Prostate gland (tissue), 2 donors: ENCODE measurements at regions not wholly inside any gene's neighbourhood (a gene's known extent, or its start where the extent isn't known, plus 50 kb on each side); places are given as distances from the start of the nearest gene placed in this dataset.

Experiments
- DNase-seq: peaks from one replicate; pipeline ENCODE4 v3.0.0-alpha.2; 2019; ENCODE audit warnings: low spot score
- H3K27ac ChIP-seq, 2 donors: fragments of 200-600 bp; sonication (generic); 2 replicates each; pipeline ENCODE4 v1.5.1; 2017 to 2019
- H3K27me3 ChIP-seq: fragments of 200-600 bp; sonication (generic); replicated peaks from 2 replicates; pipeline ENCODE4 v1.5.1; 2019; ENCODE audit not compliant: insufficient read depth
- H3K36me3 ChIP-seq, 2 donors: fragments of 200-600 bp; sonication (generic); 1 replicate in 1 of 2; 2 replicates in 1 of 2; pipeline versions ENCODE4 v1.5.1 to v1.8.1; 2017 to 2019
- H3K4me1 ChIP-seq: fragments of 200-600 bp; sonication (generic); replicated peaks from 2 replicates; pipeline ENCODE4 v1.5.1; 2019
- H3K4me3 ChIP-seq, 2 donors: fragments of 200-600 bp; sonication (generic); 2 replicates each; pipeline ENCODE4 v1.5.1; 2017 to 2019
- H3K9me3 ChIP-seq: fragments of 200-600 bp; sonication (generic); 2 replicates; pipeline ENCODE4 v1.5.1; 2017
- POLR2A ChIP-seq: fragments of 450-650 bp; IDR thresholded peaks from one replicate; pipeline ENCODE4 v1.6.1; 2016; ENCODE audit warnings: antibody characterized with exemption, mild to moderate bottlenecking
- POLR2AphosphoS5 ChIP-seq: sonication (generic); formaldehyde crosslinking; IDR thresholded peaks from one replicate; pipeline ENCODE4 v1.6.1; 2017; ENCODE audit warnings: antibody characterized with exemption
- WGBS: methylation state at CpG from one replicate; pipeline ENCODE4 v1.1.5; 2018; 5-methylcytosine and 5-hydroxymethylcytosine counted together
- intact Hi-C: fragments of 100-400 bp; cut with DNase I; formaldehyde crosslinking; loops from one replicate; pipeline ENCODE4 v1.14.2; 2022
- TF ChIP-seq, protein P1 (sequence below), 4 experiments: fragments of 200-600 bp in 2 of 4; fragments of 450-650 bp in 2 of 4; sonication (generic) in 2 of 4; IDR thresholded peaks; 1 replicate in 3 of 4; 2 replicates in 1 of 4; pipeline ENCODE4 v1.5.1; 2016 to 2019; ENCODE audit warnings: antibody characterized with exemption in 4 of 4, mild to moderate bottlenecking in 2 of 4, moderate library complexity in 2 of 4

DNA sequence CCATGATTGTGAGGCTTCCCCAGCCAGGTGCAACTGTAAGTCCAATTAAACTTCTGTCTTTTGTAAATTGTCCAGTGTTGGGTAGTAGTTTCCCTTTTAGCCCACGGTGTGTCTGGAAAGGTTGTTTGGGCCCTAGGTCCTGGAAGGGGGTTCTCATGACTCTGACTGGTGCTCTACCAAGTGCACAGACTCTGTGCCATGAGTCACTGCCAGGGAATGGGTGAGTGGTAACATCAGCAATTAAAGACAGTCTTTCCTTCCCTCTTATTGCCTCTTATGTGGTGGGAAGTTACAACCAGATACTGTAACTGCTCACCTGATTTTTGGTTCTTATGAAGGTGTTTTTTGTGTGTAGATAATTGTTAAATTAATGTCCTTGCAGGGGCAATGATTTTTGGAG is 141.2 kb downstream of the PRDM9 start:
- no peaks in the 10 kb centered on the region for H3K36me3 ChIP-seq
- no peak overlapping the region for H3K4me3 ChIP-seq
- 82% methylated on average over 1 of the region's 1 CpG for WGBS
- H3K4me1 ChIP-seq = no peaks in the 10 kb centered on the region
- no peaks in the 10 kb centered on the region for H3K9me3 ChIP-seq
- no peak for TF ChIP-seq POLR2A
- no peak for DNase-seq
- H3K27me3 ChIP-seq = no peaks in the 10 kb centered on the region
- H3K27ac ChIP-seq = no peak overlapping the region
- intact Hi-C loops = no loop called here

DNA sequence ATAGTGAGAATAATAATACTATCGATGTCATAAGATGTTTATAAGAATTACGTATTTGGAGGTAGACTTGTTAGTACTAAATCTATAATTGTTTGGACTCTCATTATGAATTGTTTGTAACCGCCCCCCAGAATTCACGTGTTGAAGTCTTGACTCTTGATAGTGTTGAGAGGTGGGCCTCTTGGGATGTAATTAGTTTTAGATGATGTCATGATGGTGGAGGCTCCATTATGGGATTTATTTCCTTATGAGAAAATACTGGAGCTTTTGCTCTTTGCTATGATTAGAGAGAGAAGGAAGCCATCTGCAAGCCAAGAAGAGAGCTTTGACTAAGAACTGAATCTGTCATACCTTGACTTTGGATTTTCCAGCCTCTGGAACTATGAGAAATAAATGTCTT is 142.2 kb downstream of the PRDM9 start:
- no peak overlapping the region for H3K4me3 ChIP-seq
- intact Hi-C loops = no loop called here
- no peaks in the 10 kb centered on the region for H3K4me1 ChIP-seq
- no peak for DNase-seq
- H3K27me3 ChIP-seq = no peaks in the 10 kb centered on the region
- 91% methylated on average over 4 of the region's 4 CpGs for WGBS
- no peak overlapping the region for H3K27ac ChIP-seq
- no peak for TF ChIP-seq POLR2AphosphoS5
- no peak for TF ChIP-seq POLR2A
- TF ChIP-seq, protein P1, sequence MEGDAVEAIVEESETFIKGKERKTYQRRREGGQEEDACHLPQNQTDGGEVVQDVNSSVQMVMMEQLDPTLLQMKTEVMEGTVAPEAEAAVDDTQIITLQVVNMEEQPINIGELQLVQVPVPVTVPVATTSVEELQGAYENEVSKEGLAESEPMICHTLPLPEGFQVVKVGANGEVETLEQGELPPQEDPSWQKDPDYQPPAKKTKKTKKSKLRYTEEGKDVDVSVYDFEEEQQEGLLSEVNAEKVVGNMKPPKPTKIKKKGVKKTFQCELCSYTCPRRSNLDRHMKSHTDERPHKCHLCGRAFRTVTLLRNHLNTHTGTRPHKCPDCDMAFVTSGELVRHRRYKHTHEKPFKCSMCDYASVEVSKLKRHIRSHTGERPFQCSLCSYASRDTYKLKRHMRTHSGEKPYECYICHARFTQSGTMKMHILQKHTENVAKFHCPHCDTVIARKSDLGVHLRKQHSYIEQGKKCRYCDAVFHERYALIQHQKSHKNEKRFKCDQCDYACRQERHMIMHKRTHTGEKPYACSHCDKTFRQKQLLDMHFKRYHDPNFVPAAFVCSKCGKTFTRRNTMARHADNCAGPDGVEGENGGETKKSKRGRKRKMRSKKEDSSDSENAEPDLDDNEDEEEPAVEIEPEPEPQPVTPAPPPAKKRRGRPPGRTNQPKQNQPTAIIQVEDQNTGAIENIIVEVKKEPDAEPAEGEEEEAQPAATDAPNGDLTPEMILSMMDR (IDR thresholded peaks at IDR 0.05) = no peak
- H3K9me3 ChIP-seq = no peaks in the 10 kb centered on the region
- H3K36me3 ChIP-seq = no peaks in the 10 kb centered on the region

GRCh38 chr5:23655674-23656073 is 148.3 kb downstream of the PRDM9 start:
- no peaks in the 10 kb centered on the region for H3K4me1 ChIP-seq
- TF ChIP-seq, protein P1 (IDR thresholded peaks at IDR 0.05) = no peak
- TF ChIP-seq POLR2AphosphoS5 = no peak
- DNase-seq = no peak
- H3K4me3 ChIP-seq = no peak overlapping the region
- intact Hi-C loops = no loop called here
- no peaks in the 10 kb centered on the region for H3K36me3 ChIP-seq
- H3K27me3 ChIP-seq = no peaks in the 10 kb centered on the region
- 49% methylated on average over 2 of the region's 2 CpGs for WGBS
- H3K27ac ChIP-seq = no peak overlapping the region
- H3K9me3 ChIP-seq = no peaks in the 10 kb centered on the region

- no peak for DNase-seq
Measured at GRCh38 chr5:23675456-23675855, 168.0 kb downstream of the PRDM9 start.

GRCh38 chr5:23677996-23678395 is 170.6 kb downstream of the PRDM9 start:
- WGBS = 70% methylated on average over 1 of the region's 1 CpG
- no peaks in the 10 kb centered on the region for H3K27me3 ChIP-seq
- intact Hi-C loops = no loop called here
- H3K4me3 ChIP-seq = no peak overlapping the region
- no peak for TF ChIP-seq POLR2A
- TF ChIP-seq, protein P1 (IDR thresholded peaks at IDR 0.05) = no peak
- no peaks in the 10 kb centered on the region for H3K4me1 ChIP-seq
- no peaks in the 10 kb centered on the region for H3K9me3 ChIP-seq
- no peaks in the 10 kb centered on the region for H3K36me3 ChIP-seq
- H3K27ac ChIP-seq = no peak overlapping the region
- DNase-seq = no peak

More at GRCh38 chr5:23675456-23675855, 168.0 kb downstream of the PRDM9 start:
- WGBS = 100% methylated on average over 1 of the region's 1 CpG
- intact Hi-C loops = no loop called here
- Histone ChIP-seq H3K27ac (no peak overlapping the region), H3K36me3 (no peaks in the 10 kb centered on the region), H3K9me3 (no peaks in the 10 kb centered on the region), H3K27me3 (no peaks in the 10 kb centered on the region), H3K4me3 (no peak overlapping the region), H3K4me1 (no peaks in the 10 kb centered on the region)
- TF ChIP-seq POLR2A = no peak
- TF ChIP-seq, protein P1 (IDR thresholded peaks at IDR 0.05) = no peak
- TF ChIP-seq POLR2AphosphoS5 = no peak
